SU-DHL-6 (cell line): ENCODE measurements at regions not wholly inside any gene's neighbourhood (a gene's known extent, or its start where the extent isn't known, plus 50 kb on each side); places are given as distances from the start of the nearest gene placed in this dataset.

Experiments
- H2AFZ ChIP-seq: fragments of 200-600 bp; sonication (generic); 2 replicates; pipeline ENCODE4 v1.6.1; 2014; ENCODE audit warnings: low read depth, mild to moderate bottlenecking, moderate library complexity, mixed read lengths, antibody characterized with exemption, low read length; ENCODE audit not compliant: severe bottlenecking
- H3F3A ChIP-seq: fragments of 200-600 bp; shearing (Covaris generic); 2 replicates; pipeline ENCODE4 v1.6.0; 2016; ENCODE audit warnings: antibody characterized with exemption, mild to moderate bottlenecking; ENCODE audit not compliant: insufficient read depth
- H3K27ac ChIP-seq: fragments of 200-600 bp; sonication (generic); 2 replicates; pipeline ENCODE4 v1.5.1; 2016; ENCODE audit warnings: low read depth, mild to moderate bottlenecking, low read length, moderate library complexity, mixed read lengths
- H3K27me3 ChIP-seq: fragments of 200-600 bp; sonication (generic), shearing (Covaris generic); 2 replicates; pipeline ENCODE4 v1.6.0; 2014; ENCODE audit warnings: mild to moderate bottlenecking, low read length
- H3K36me3 ChIP-seq: fragments of 200-600 bp; sonication (generic); 2 replicates; pipeline ENCODE4 v1.6.1; 2014; ENCODE audit warnings: mild to moderate bottlenecking, low read length, mixed read lengths
- H3K4me2 ChIP-seq: fragments of 300-600, 200-600 bp; shearing (Covaris generic), sonication (generic); 2 replicates; pipeline ENCODE4 v1.6.0; 2014; ENCODE audit warnings: low read length, low read depth, mild to moderate bottlenecking; ENCODE audit not compliant: poor library complexity, severe bottlenecking
- H3K4me3 ChIP-seq: fragments of 200-600 bp; sonication (generic); 2 replicates; pipeline ENCODE4 v1.5.1; 2014; ENCODE audit warnings: antibody characterized with exemption, low read length, mild to moderate bottlenecking, mixed read lengths; ENCODE audit not compliant: insufficient read depth, poor library complexity, severe bottlenecking
- H3K79me2 ChIP-seq: fragments of 200-600 bp; sonication (generic); 2 replicates; pipeline ENCODE4 v1.6.1; 2014; ENCODE audit warnings: mild to moderate bottlenecking, low read length, moderate library complexity; ENCODE audit not compliant: insufficient read depth
- H3K9ac ChIP-seq: fragments of 200-600 bp; sonication (generic); 2 replicates; pipeline ENCODE4 v1.7.0; 2014; ENCODE audit warnings: mild to moderate bottlenecking, low read length
- H3K9me2 ChIP-seq: fragments of 200-600 bp; sonication (generic); replicated peaks from 2 replicates; pipeline ENCODE4 v1.6.1; 2014; ENCODE audit warnings: low read length; ENCODE audit not compliant: insufficient read depth
- H3K9me3 ChIP-seq: fragments of 200-600 bp; sonication (generic); 2 replicates; pipeline ENCODE4 v1.6.1; 2014; ENCODE audit warnings: low read length, mixed read lengths; ENCODE audit not compliant: insufficient read depth
- H4K20me1 ChIP-seq: fragments of 200-600 bp; sonication (generic); 2 replicates; pipeline ENCODE4 v1.6.1; 2014; ENCODE audit warnings: low read depth, mild to moderate bottlenecking, antibody characterized with exemption, low read length, moderate library complexity, mixed read lengths
- CTCF ChIP-seq: fragments of 200-600 bp; sonication (generic); IDR thresholded peaks from one replicate; pipeline ENCODE4 v1.5.1; 2017; ENCODE audit warnings: antibody characterized with exemption, mild to moderate bottlenecking, low read length, moderate library complexity; ENCODE audit not compliant: insufficient read depth, poor library complexity, severe bottlenecking
- EZH2phosphoT487 ChIP-seq: fragments of 200-600 bp; sonication (generic), shearing (Covaris generic); conservative IDR thresholded peaks from 2 replicates; pipeline ENCODE4 v1.6.1; 2018; ENCODE audit warnings: mild to moderate bottlenecking, antibody characterized with exemption, low read length, moderate library complexity, mixed read lengths

GRCh38 chr14:97959251-97959650, 1162.1 kb downstream of the VRK1 start:
- Histone ChIP-seq H3K79me2 (no peaks in the 10 kb centered on the region), H3K4me2 (no peak overlapping the region), H3K4me3 (no peak overlapping the region), H3K9ac (no peak overlapping the region), H3K36me3 (no peaks in the 10 kb centered on the region), H3K27ac (no peak overlapping the region), H3K27me3 (no peaks in the 10 kb centered on the region), H3F3A (no peaks in the 10 kb centered on the region), H3K9me2 (no peaks in the 10 kb centered on the region; the same call in 1 of the 2 replicates), H4K20me1 (no peaks in the 10 kb centered on the region), H2AFZ (no peak overlapping the region), H3K9me3 (no peaks in the 10 kb centered on the region)
- TF ChIP-seq CTCF (no peak), EZH2phosphoT487 (no peak)

GRCh38 chr14:97960436-97960835, 1163.3 kb downstream of the VRK1 start:
- Histone ChIP-seq H3K27ac (no peak overlapping the region), H2AFZ (no peak overlapping the region), H3K36me3 (no peaks in the 10 kb centered on the region), H3K27me3 (no peaks in the 10 kb centered on the region), H3K4me2 (no peak overlapping the region), H3K79me2 (no peaks in the 10 kb centered on the region), H3F3A (no peaks in the 10 kb centered on the region), H3K4me3 (no peak overlapping the region), H3K9me3 (no peaks in the 10 kb centered on the region), H3K9me2 (no peaks in the 10 kb centered on the region; the same call in 1 of the 2 replicates), H4K20me1 (no peaks in the 10 kb centered on the region), H3K9ac (no peak overlapping the region)
- TF ChIP-seq CTCF, result no peak
- no peak for TF ChIP-seq EZH2phosphoT487

- no peaks in the 10 kb centered on the region for H3K79me2 ChIP-seq
- H3K4me3 ChIP-seq, result no peak overlapping the region
- no peaks in the 10 kb centered on the region for H4K20me1 ChIP-seq
- H3K9ac ChIP-seq, result no peak overlapping the region
- no peaks in the 10 kb centered on the region for H3K9me3 ChIP-seq
- H3K27me3 ChIP-seq, result no peaks in the 10 kb centered on the region
- no peak overlapping the region for H3K4me2 ChIP-seq
- H3F3A ChIP-seq, result no peaks in the 10 kb centered on the region
- TF ChIP-seq CTCF, result no peak
- no peak for TF ChIP-seq EZH2phosphoT487
- no peaks in the 10 kb centered on the region for H3K9me2 ChIP-seq
- H2AFZ ChIP-seq, result no peak overlapping the region
- no peak overlapping the region for H3K27ac ChIP-seq
- H3K36me3 ChIP-seq, result no peaks in the 10 kb centered on the region
Observed at GRCh38 chr14:97970222-97970621, 1173.0 kb downstream of the VRK1 start.
